ENCODE measurements at regions not wholly inside any gene's neighbourhood (a gene's known extent, or its start where the extent isn't known, plus 50 kb on each side); places are given as distances from the start of the nearest gene placed in this dataset.

- TF ChIP-seq POLR2A (IDR thresholded peaks at IDR 0.05; ENCODE audit: low read depth, low read length) (no peak), CTCF (conservative IDR thresholded peaks at IDR 0.05; ENCODE audit: low read depth, low read length) (no peak), RCOR1 (IDR thresholded peaks at IDR 0.05; ENCODE audit: insufficient replicate concordance, low read length) (no peak), CHD1 (IDR thresholded peaks at IDR 0.05; ENCODE audit: low read depth, low read length) (no peak), USF2 (IDR thresholded peaks at IDR 0.05; ENCODE audit: low read depth, low read length) (no peak)
Observed at GRCh38 chr9:108789742-108790141, 66.0 kb downstream of the ACTL7B start.
